SK-N-MC (cell line): ENCODE measurements at regions not wholly inside any gene's neighbourhood (a gene's known extent, or its start where the extent isn't known, plus 50 kb on each side); places are given as distances from the start of the nearest gene placed in this dataset.

ENCODE experiments used
- EZH2 ChIP-seq: fragments of 200-600 bp; sonication (generic); IDR thresholded peaks from one replicate; pipeline ENCODE4 v1.6.1; 2017; ENCODE audit warnings: antibody characterized with exemption
- POLR2AphosphoS5 ChIP-seq: IDR thresholded peaks from 2 replicates; pipeline ENCODE4 v1.6.1; 2012; ENCODE audit warnings: mild to moderate bottlenecking, low read depth, low read length, borderline replicate concordance

DNA sequence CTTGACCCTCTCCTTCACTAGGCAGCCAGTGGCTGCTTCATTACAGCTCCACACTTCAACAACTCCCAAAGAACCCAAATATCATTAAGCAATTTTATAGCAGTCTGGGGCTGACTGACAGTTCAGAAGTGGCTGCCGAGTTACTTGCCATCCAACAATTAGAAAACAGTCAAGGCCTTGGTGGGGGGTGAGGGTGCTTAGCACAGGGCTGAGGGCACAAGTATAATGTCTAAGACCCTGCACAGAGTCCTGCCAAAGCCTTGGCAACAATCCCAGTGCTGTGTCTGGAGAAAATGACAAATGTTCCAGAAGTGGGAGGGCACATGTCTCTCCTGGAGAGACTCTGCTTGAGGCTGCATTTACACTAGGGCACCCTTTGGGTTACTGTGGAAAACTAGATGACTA, 71.1 kb downstream of the CXCL12 start:
- TF ChIP-seq EZH2 (no peak), POLR2AphosphoS5 (no peak)
